ENCODE measurements at regions not wholly inside any gene's neighbourhood (a gene's known extent, or its start where the extent isn't known, plus 50 kb on each side); places are given as distances from the start of the nearest gene placed in this dataset.
"Not testable (repeated sequence)": the region's sequence is repeated elsewhere in the genome, so short reads cannot be mapped to it uniquely, and the experiment has no call there.

- no peak for TF ChIP-seq Cebpa-rat (IDR thresholded peaks at IDR 0.05)
These were observed 249.9 kb upstream of the MKLN1 start for GRCh38 chr7:131077735-131078134.

DNA sequence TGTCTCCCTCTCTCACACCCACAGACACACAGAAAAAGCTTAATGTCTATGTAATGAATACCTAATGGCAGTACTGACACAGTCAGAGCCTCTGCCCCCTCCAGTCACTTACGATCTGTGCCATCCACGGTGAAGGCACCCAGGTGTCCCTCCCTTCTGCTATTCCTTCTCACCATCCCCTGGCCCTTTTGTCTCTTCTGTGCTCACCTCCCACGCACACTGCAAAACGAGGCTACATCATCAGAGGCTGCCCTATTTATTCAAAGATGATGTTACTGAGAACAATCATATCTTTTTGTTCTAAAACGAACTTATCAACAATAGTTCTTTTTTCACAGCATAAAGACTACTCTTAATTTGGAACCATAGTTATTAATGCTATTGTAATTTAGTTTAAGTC lies 246.9 kb upstream of the MKLN1 start:
- H3K27me3 ChIP-seq: no peaks in the 10 kb centered on the region
- no peak overlapping the region for H3K9ac ChIP-seq
- H3K36me3 ChIP-seq: peaks cover 0 to 94% (median 40%) of the 10 kb centered on the region in 11 experiments; a peak in 15 of 22 replicates
- H3K27ac ChIP-seq: no peak overlapping the region
- no peak overlapping the region for H3K4me2 ChIP-seq
- no peak overlapping the region for H3K4me3 ChIP-seq
- TF ChIP-seq Cebpa-rat (IDR thresholded peaks at IDR 0.05): no peak
- peaks cover 0 to 16% (median 0%) of the 10 kb centered on the region in 11 experiments; a peak in 4 of 22 replicates for H3K9me3 ChIP-seq (replicated peaks in 1 of 11)
- H3K4me1 ChIP-seq: peaks cover 0 to 29% (median 0%) of the 10 kb centered on the region in 10 experiments; a peak in 3 of 20 replicates
- H4K20me1 ChIP-seq: peaks cover 0 to 100% (median 77%) of the 10 kb centered on the region in 11 experiments; a peak in 17 of 22 replicates

More at GRCh38 chr7:131077735-131078134, 249.9 kb upstream of the MKLN1 start:
- Histone ChIP-seq H3K9ac (no peak overlapping the region), H3K27me3 (no peaks in the 10 kb centered on the region), H3K4me2 (no peak overlapping the region), H4K20me1 (peaks cover 0 to 100% (median 67%) of the 10 kb centered on the region in 11 experiments; a peak in 17 of 22 replicates), H3K9me3 (replicated peaks in 1 of 11) (peaks cover 0 to 24% (median 11%) of the 10 kb centered on the region in 11 experiments; a peak in 16 of 22 replicates), H3K27ac (no peak overlapping the region), H3K4me1 (peaks cover 0 to 19% (median 0%) of the 10 kb centered on the region in 10 experiments; a peak in 5 of 20 replicates), H3K36me3 (peaks cover 0 to 97% (median 53%) of the 10 kb centered on the region in 11 experiments; a peak in 17 of 22 replicates), H3K4me3 (no peak overlapping the region)

- Histone ChIP-seq H3K4me2 (no peak overlapping the region), H3K27me3 (no peaks in the 10 kb centered on the region), H3K27ac (no peak overlapping the region), H3K9me3 (replicated peaks in 1 of 11) (peaks cover 0 to 18% (median 0%) of the 10 kb centered on the region in 11 experiments; a peak in 4 of 22 replicates), H3K9ac (no peak overlapping the region), H3K4me1 (peaks cover 0 to 24% (median 0%) of the 10 kb centered on the region in 10 experiments; a peak in 3 of 20 replicates), H4K20me1 (peaks cover 0 to 100% (median 76%) of the 10 kb centered on the region in 11 experiments; a peak in 17 of 22 replicates), H3K4me3 (no peak overlapping the region), H3K36me3 (peaks cover 0 to 94% (median 39%) of the 10 kb centered on the region in 11 experiments; a peak in 15 of 22 replicates)
- no peak for TF ChIP-seq Cebpa-rat (IDR thresholded peaks at IDR 0.05)
These were observed 246.4 kb upstream of the MKLN1 start for GRCh38 chr7:131081308-131081707.

- Histone ChIP-seq H3K9me3 (replicated peaks in 1 of 11) (peaks cover 0 to 21% (median 0%) of the 10 kb centered on the region in 11 experiments; a peak in 4 of 22 replicates), H3K4me1 (peaks cover 0 to 18% (median 0%) of the 10 kb centered on the region in 10 experiments; a peak in 2 of 20 replicates), H3K9ac (no peak overlapping the region), H3K36me3 (peaks cover 0 to 95% (median 46%) of the 10 kb centered on the region in 11 experiments; a peak in 15 of 22 replicates), H3K4me3 (no peak overlapping the region), H4K20me1 (peaks cover 0 to 100% (median 72%) of the 10 kb centered on the region in 11 experiments; a peak in 17 of 22 replicates), H3K27me3 (no peaks in the 10 kb centered on the region), H3K27ac (no peak overlapping the region), H3K4me2 (no peak overlapping the region)
- TF ChIP-seq Cebpa-rat (IDR thresholded peaks at IDR 0.05): no peak
These were observed 243.9 kb upstream of the MKLN1 start for GRCh38 chr7:131083781-131084180.

GRCh38 chr7:131084336-131084735 lies 243.3 kb upstream of the MKLN1 start:
- peaks cover 0 to 100% (median 72%) of the 10 kb centered on the region in 11 experiments; a peak in 18 of 22 replicates for H4K20me1 ChIP-seq
- H3K27ac ChIP-seq, H3K27me3 ChIP-seq, H3K9ac ChIP-seq, H3K4me3 ChIP-seq: not testable (repeated sequence)
- peak overlapping the region in 1 of 11 experiments; percentile 25; a peak in 3 of 22 replicates for H3K4me2 ChIP-seq
- H3K36me3 ChIP-seq: peaks cover 0 to 95% (median 41%) of the 10 kb centered on the region in 11 experiments; a peak in 15 of 22 replicates
- peaks cover 0 to 18% (median 0%) of the 10 kb centered on the region in 10 experiments; a peak in 2 of 20 replicates for H3K4me1 ChIP-seq
- H3K9me3 ChIP-seq (replicated peaks in 1 of 11): peaks cover 0 to 21% (median 0%) of the 10 kb centered on the region in 11 experiments; a peak in 4 of 22 replicates

- peaks cover 0 to 86% (median 22%) of the 10 kb centered on the region in 11 experiments; a peak in 13 of 22 replicates for H3K36me3 ChIP-seq
- no peak for TF ChIP-seq Cebpa-rat (IDR thresholded peaks at IDR 0.05)
- no peaks in the 10 kb centered on the region for H3K27me3 ChIP-seq
- H3K9me3 ChIP-seq (replicated peaks in 1 of 11): peaks cover 0 to 21% (median 0%) of the 10 kb centered on the region in 11 experiments; a peak in 4 of 22 replicates
- H3K4me2 ChIP-seq: no peak overlapping the region
- H3K27ac ChIP-seq: no peak overlapping the region
- no peak overlapping the region for H3K4me3 ChIP-seq
- H3K9ac ChIP-seq: no peak overlapping the region
- H4K20me1 ChIP-seq: peaks cover 8 to 100% (median 72%) of the 10 kb centered on the region in 11 experiments; a peak in 16 of 22 replicates
- H3K4me1 ChIP-seq: peaks cover 0 to 40% (median 0%) of the 10 kb centered on the region in 10 experiments; a peak in 4 of 20 replicates
These were observed 239.7 kb upstream of the MKLN1 start for GRCh38 chr7:131087756-131088658.

DNA sequence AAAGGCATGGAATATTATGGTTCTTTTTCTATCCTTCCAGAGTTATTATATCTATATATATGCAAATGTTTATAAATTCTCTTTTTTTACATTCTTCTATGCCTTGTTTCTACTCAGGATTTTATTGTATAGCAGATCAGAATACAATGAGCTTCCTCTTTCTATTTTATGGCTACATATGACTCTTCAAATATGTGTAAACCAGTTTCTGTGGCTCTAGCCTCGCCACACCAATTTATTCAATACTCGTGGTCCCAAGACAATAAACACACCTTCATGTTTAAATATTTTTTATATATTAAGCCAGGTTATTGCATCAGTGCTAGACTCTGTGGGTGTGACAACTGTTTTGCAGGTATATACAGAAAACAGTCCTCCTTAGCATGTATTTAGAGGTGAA lies 237.5 kb upstream of the MKLN1 start:
- Histone ChIP-seq H3K27ac (no peak overlapping the region), H3K36me3 (peaks cover 0 to 88% (median 28%) of the 10 kb centered on the region in 11 experiments; a peak in 15 of 22 replicates), H3K27me3 (no peaks in the 10 kb centered on the region), H3K4me3 (no peak overlapping the region), H3K4me2 (peak overlapping the region in 2 of 11 experiments; percentile 27 to 63; a peak in 2 of 22 replicates), H3K9me3 (replicated peaks in 1 of 11) (0 out of 22 replicates have a peak, but pooled peaks cover 0 to 12% (median 0%) of the 10 kb centered on the region in 11 experiments), H3K9ac (no peak overlapping the region), H3K4me1 (peaks cover 0 to 29% (median 0%) of the 10 kb centered on the region in 10 experiments; a peak in 4 of 20 replicates), H4K20me1 (peaks cover 13 to 100% (median 82%) of the 10 kb centered on the region in 11 experiments; a peak in 18 of 22 replicates)
- no peak for TF ChIP-seq Cebpa-rat (IDR thresholded peaks at IDR 0.05)

DNA sequence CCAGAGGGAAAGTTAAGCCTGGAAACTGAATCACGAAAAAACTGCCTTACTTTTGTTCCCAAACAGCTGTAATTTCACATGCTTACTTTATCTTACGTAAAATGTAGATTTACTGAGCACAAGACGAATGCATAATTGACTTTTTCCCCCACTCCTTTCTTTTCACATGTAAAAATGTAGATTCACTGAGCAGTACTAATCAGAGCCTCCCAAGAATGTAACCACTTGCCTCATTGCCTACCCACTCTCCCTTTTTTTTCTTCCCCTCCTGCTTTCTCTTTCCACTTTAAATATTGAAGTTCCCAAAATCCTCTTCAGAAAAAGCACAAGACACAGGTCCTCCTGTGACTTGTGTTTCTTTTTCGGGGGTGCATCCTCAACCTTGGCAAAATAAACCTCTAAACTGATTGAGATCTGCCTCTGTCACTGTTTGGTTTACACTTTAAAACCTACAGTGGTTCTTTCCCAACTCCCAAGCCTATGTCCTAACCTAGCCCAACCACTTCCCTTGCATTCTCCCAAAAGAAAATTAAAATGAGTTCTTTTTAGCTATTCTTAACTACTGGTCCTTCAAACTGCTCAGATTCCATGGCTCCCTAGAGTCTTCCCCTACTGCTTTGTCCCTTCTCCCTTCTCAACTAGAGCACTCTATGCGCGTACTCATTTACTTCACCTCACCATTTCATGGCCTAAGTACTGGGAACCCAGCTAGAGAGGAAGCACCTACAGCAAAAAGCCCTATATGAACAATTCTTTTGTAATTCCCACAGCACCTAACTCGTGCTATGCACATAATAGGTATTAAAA lies 236.6 kb upstream of the MKLN1 start:
- no peak overlapping the region for H3K9ac ChIP-seq
- no peak overlapping the region for H3K27ac ChIP-seq
- no peak overlapping the region for H3K4me3 ChIP-seq
- no peaks in the 10 kb centered on the region for H3K27me3 ChIP-seq
- peak overlapping the region in 2 of 11 experiments; percentile 27 to 63; a peak in 4 of 22 replicates for H3K4me2 ChIP-seq
- TF ChIP-seq Cebpa-rat (IDR thresholded peaks at IDR 0.05): no peak
- H3K4me1 ChIP-seq: peaks cover 0 to 28% (median 0%) of the 10 kb centered on the region in 10 experiments; a peak in 4 of 20 replicates
- peaks cover 18 to 100% (median 84%) of the 10 kb centered on the region in 11 experiments; a peak in 18 of 22 replicates for H4K20me1 ChIP-seq
- H3K36me3 ChIP-seq: peaks cover 0 to 89% (median 25%) of the 10 kb centered on the region in 11 experiments; a peak in 15 of 22 replicates
- H3K9me3 ChIP-seq (replicated peaks in 1 of 11): 0 out of 22 replicates have a peak, but pooled peaks cover 0 to 5% (median 0%) of the 10 kb centered on the region in 11 experiments

Data from BLaER1 treated with 17β-estradiol and CSF1 and Interleukin-3, amounts not matched to agents 10 nM and 100 nM (cell line).